GM10248 (cell line): ENCODE measurements at regions not wholly inside any gene's neighbourhood (a gene's known extent, or its start where the extent isn't known, plus 50 kb on each side); places are given as distances from the start of the nearest gene placed in this dataset.

ENCODE experiments used
- CTCF ChIA-PET: fragments of 300-600 bp; sonication (Branson Sonifier 250); formaldehyde crosslinking; extraction: SDS; loops from one replicate; lab custom pipeline; 2021; ENCODE audit warnings: antibody characterized with exemption; lab: Yijun Ruan, JAX
- POLR2A ChIA-PET: fragments of 350-650 bp; sonication (Branson Sonifier 250); formaldehyde crosslinking; extraction: SDS; loops from one replicate; lab custom pipeline; 2020; ENCODE audit warnings: antibody characterized with exemption; lab: Yijun Ruan, JAX
- DNase-seq: peaks from one replicate; pipeline ENCODE4 v3.0.0; 2012; ENCODE audit errors: extremely low spot score
- TF ChIP-seq, protein P1 (sequence below): IDR thresholded peaks from 2 replicates; pipeline ENCODE4 v1.5.1; 2012; ENCODE audit warnings: mild to moderate bottlenecking, low read depth; ENCODE audit errors: extremely low read depth, missing control alignments, control extremely low read depth

DNA sequence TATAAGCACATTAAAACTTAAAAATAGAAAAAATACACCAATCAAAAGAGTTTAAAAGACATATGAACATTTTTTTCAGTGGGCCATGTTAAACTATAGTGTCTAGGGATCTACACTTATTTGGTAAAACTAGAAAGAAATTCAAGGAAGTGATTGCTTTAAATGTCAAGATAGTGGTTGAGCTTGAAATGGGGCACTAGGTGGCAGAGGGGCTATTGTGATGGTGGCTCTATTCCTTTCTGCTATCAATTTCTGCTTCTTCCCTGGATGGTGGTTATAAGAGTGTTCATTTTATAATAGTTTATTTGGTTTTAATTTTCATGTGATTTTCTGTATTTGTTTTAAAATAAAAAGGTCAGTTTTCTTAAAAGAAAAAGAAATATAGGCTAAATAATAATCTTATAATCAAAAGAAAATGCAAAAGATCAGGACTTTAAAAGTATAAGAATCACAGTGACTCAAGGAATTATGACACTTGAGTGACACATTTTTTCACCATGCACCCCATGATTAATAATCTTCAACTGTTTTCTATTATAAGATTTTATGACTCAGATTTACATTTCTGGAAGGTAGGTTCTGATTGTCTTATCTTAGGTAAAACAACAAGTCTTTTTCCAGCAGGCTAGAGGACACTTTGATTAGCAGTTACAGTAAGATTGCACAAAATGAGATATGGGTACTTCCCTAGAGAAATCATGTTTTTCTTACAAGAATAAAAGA, 137.5 kb downstream of the FSCB start:
- ChIA-PET POLR2A (no interaction called here), CTCF (no interaction called here)
- TF ChIP-seq, protein P1, sequence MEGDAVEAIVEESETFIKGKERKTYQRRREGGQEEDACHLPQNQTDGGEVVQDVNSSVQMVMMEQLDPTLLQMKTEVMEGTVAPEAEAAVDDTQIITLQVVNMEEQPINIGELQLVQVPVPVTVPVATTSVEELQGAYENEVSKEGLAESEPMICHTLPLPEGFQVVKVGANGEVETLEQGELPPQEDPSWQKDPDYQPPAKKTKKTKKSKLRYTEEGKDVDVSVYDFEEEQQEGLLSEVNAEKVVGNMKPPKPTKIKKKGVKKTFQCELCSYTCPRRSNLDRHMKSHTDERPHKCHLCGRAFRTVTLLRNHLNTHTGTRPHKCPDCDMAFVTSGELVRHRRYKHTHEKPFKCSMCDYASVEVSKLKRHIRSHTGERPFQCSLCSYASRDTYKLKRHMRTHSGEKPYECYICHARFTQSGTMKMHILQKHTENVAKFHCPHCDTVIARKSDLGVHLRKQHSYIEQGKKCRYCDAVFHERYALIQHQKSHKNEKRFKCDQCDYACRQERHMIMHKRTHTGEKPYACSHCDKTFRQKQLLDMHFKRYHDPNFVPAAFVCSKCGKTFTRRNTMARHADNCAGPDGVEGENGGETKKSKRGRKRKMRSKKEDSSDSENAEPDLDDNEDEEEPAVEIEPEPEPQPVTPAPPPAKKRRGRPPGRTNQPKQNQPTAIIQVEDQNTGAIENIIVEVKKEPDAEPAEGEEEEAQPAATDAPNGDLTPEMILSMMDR: no peak
- no peak for DNase-seq

DNA sequence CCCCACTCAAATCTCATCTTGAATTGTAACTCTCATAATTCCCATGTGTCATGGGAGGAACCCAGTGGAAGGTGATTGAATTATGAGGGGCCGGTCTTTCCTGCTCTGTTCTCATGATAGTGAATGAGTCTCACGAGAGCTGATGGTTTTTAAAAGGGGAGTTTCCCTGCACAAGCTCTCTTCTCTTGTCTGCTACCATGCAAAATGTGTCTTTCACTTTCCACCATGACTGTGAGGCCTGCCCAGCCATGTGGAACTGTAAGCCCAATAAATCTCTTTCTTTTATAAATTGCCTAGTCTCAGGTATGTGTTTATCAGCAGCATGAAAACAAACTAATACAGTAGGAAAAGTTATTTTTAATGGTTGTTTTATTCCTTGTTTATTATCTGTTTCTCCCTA, 146.0 kb downstream of the FSCB start:
- ChIA-PET CTCF (no interaction called here), POLR2A (no interaction called here)
- TF ChIP-seq, protein P1: no peak
- DNase-seq: no peak

DNA sequence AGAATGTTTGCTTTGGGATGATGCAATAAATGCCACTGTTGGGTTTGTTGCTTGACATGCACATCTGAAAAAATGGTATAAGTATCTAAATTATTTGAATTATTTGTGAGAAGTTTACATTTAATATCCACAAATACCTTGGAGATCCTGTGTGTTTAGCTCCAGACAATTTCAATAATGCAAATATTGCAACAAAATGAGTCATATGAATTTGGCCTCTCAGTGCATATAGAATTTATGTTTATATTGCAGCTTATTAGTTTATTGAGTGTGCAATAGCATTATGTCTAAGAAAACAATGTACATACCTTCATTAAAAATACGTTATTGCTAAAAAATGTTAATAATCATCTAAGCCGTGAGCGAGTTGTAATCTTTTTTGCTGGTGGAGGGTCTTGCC, 153.3 kb downstream of the FSCB start:
- ChIA-PET POLR2A (no interaction called here), CTCF (interaction anchor here (1.0 kb wide), 1 partner anchor 10 kb away, joined by 3 read pairs; no protein-coding TSS in a partner anchor)
- DNase-seq: no peak
- TF ChIP-seq, protein P1: no peak

DNA sequence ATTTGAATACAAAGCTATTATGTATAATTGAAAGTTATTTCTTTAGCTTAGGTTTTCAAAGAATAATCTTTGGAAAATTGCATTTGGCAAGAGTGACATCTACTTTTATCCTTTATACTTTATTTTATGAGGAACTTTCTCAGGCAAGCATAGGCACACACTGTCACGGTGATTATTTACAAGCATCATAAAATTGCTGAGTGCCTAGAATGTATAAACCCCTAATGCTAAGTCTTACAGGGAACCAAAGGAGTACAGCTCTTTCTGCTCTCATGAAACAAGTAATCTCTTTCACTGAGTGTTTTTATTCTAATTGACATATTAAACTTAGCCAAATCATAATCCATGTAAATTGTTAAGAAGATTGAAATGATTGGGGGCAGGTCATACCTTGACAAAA, 154.9 kb downstream of the FSCB start:
- DNase-seq: no peak
- ChIA-PET CTCF (no interaction called here), POLR2A (no interaction called here)
- TF ChIP-seq, protein P1: no peak

DNA sequence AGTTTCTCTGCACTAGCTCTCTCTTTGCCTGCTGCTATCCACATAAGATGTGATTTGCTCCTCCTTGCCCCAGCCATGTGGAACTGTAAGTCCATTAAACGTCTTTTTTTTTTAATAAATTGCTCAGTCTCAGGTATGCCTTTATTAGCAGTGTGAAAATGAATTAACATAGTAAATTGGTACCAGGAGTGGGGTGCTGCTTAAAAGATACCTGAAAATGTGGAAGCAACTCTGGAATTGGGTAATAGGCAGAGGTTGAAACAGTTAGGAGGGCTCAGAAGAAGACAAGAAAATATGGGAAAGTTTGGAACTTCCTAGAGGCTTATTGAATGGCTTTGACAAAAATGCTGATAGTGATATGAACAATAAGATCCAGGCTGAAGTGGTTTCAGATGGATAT, 159.8 kb downstream of the FSCB start:
- TF ChIP-seq, protein P1: no peak
- DNase-seq: no peak
- CTCF ChIA-PET: no interaction called here
- POLR2A ChIA-PET: no interaction called here

DNA sequence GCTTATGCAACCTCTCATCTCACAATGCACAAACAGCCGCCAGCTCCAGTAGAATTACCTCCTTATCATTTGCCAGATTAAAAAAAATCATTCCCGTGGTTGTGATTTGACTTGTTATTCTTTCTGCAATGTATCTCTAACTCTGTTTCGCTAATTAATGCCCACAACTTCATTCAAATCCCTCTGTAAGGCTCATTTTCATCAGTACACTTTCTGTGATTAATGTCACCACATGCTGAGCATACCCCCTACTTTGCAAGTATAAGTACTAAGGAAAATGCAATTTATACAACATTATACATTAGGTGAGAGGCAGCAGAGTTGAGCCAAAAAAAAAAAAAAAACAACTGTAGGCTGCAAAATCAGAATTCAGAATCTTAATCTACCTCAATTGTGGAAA, 166.0 kb downstream of the FSCB start:
- ChIA-PET POLR2A (no interaction called here), CTCF (no interaction called here)
- no peak for DNase-seq
- TF ChIP-seq, protein P1: no peak

DNA sequence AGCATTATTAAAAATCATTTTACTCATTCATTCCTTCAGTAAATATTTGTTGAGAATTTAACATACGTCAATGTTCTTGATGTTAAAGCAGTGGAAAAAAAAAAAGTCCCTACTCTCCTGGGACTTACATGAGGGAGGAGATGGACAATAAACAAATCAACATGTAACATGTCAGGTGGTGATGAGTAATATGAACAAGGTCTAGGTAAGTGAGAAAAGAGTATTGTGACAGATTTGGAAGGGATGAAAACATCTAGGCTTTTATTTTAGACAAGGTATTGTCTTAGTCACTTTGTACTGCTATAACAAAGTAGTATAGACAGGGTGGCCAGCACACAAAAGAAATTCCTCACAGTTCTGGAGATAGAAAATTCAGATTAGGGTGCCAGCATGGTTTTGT, 167.2 kb downstream of the FSCB start:
- ChIA-PET CTCF (no interaction called here), POLR2A (no interaction called here)
- no peak for DNase-seq
- TF ChIP-seq, protein P1: no peak
